DND-41 (cell line): ENCODE measurements at regions not wholly inside any gene's neighbourhood (a gene's known extent, or its start where the extent isn't known, plus 50 kb on each side); places are given as distances from the start of the nearest gene placed in this dataset.

Experiments used
- ATAC-seq: fragments of 200-7000 bp; cut with Tn5 transposase; 3 replicates; pipeline ENCODE4 v1.9.1; 2021; ENCODE audit warnings: low read depth; ENCODE audit not compliant: insufficient read depth
- DNase-seq: peaks from one replicate; pipeline ENCODE4 v3.0.0-alpha.2; 2020
- H2AFZ ChIP-seq: 2 replicates; pipeline ENCODE4 v1.6.0; 2012; ENCODE audit warnings: low read depth, low read length
- H3K27ac ChIP-seq: 2 replicates; pipeline ENCODE4 v1.5.1; 2012; ENCODE audit warnings: low read length, inconsistent platforms
- H3K27me3 ChIP-seq: fragments of 200-600 bp; sonication (generic); 2 replicates; pipeline ENCODE4 v1.6.0; 2012; ENCODE audit warnings: low read length, mild to moderate bottlenecking, inconsistent platforms; ENCODE audit not compliant: insufficient read depth, poor library complexity
- H3K36me3 ChIP-seq: 2 replicates; pipeline ENCODE4 v1.5.1; 2012; ENCODE audit warnings: low read length, inconsistent platforms; ENCODE audit not compliant: insufficient read depth
- H3K4me1 ChIP-seq: 2 replicates; pipeline ENCODE4 v1.5.1; 2012; ENCODE audit warnings: mild to moderate bottlenecking, low read length; ENCODE audit not compliant: insufficient read depth
- H3K4me2 ChIP-seq: 2 replicates; pipeline ENCODE4 v1.6.0; 2012; ENCODE audit warnings: mild to moderate bottlenecking, moderate library complexity, low read length, inconsistent platforms; ENCODE audit not compliant: insufficient read depth
- H3K4me3 ChIP-seq, 2 experiments: fragments of 200-600 bp in 1 of 2; shearing (Covaris generic) in 1 of 2; 2 replicates each; pipeline ENCODE4 v1.5.1; 2012 to 2016; ENCODE audit warnings: inconsistent platforms in 2 of 2, low read length in 2 of 2, mild to moderate bottlenecking in 2 of 2, low read depth in 1 of 2, moderate library complexity in 1 of 2
- H3K79me2 ChIP-seq: 2 replicates; pipeline ENCODE4 v1.6.0; 2012; ENCODE audit warnings: low read length, inconsistent platforms; ENCODE audit not compliant: insufficient read depth
- H3K9ac ChIP-seq: 2 replicates; pipeline ENCODE4 v1.6.0; 2012; ENCODE audit warnings: low read depth, mild to moderate bottlenecking, inconsistent platforms, low read length, moderate library complexity
- H3K9me3 ChIP-seq: 2 replicates; pipeline ENCODE4 v1.5.1; 2012; ENCODE audit warnings: low read length, moderate library complexity, mild to moderate bottlenecking, inconsistent platforms; ENCODE audit not compliant: insufficient read depth, severe bottlenecking
- H4K20me1 ChIP-seq: 2 replicates; pipeline ENCODE4 v1.6.0; 2012; ENCODE audit warnings: low read length; ENCODE audit not compliant: insufficient read depth
- EZH2 ChIP-seq: IDR thresholded peaks from 3 replicates; pipeline ENCODE4 v1.6.1; 2012; ENCODE audit warnings: borderline replicate concordance, low read depth, mild to moderate bottlenecking, moderate library complexity, low read length, inconsistent platforms; ENCODE audit not compliant: severe bottlenecking
- TF ChIP-seq, protein P1 (sequence below): IDR thresholded peaks from 2 replicates; pipeline ENCODE4 v1.5.1; 2012; ENCODE audit warnings: borderline replicate concordance, low read length, moderate library complexity, mild to moderate bottlenecking; ENCODE audit not compliant: poor library complexity, severe bottlenecking; ENCODE audit errors: extremely low read depth

GRCh38 chr2:109669731-109670130 is 55.6 kb downstream of the SOWAHC start:
- TF ChIP-seq, protein P1, sequence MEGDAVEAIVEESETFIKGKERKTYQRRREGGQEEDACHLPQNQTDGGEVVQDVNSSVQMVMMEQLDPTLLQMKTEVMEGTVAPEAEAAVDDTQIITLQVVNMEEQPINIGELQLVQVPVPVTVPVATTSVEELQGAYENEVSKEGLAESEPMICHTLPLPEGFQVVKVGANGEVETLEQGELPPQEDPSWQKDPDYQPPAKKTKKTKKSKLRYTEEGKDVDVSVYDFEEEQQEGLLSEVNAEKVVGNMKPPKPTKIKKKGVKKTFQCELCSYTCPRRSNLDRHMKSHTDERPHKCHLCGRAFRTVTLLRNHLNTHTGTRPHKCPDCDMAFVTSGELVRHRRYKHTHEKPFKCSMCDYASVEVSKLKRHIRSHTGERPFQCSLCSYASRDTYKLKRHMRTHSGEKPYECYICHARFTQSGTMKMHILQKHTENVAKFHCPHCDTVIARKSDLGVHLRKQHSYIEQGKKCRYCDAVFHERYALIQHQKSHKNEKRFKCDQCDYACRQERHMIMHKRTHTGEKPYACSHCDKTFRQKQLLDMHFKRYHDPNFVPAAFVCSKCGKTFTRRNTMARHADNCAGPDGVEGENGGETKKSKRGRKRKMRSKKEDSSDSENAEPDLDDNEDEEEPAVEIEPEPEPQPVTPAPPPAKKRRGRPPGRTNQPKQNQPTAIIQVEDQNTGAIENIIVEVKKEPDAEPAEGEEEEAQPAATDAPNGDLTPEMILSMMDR, result no peak
- TF ChIP-seq EZH2, result no peak

GRCh38 chr2:109670556-109671411 is 56.6 kb downstream of the SOWAHC start:
- no peaks in the 10 kb centered on the region for H3K36me3 ChIP-seq
- H2AFZ ChIP-seq, result no peak overlapping the region
- H3K27ac ChIP-seq, result no peak overlapping the region
- H3K4me1 ChIP-seq, result no peaks in the 10 kb centered on the region
- TF ChIP-seq, protein P1, result no peak
- TF ChIP-seq EZH2, result no peak
- H4K20me1 ChIP-seq, result no peaks in the 10 kb centered on the region
- no peak overlapping the region for H3K4me2 ChIP-seq
- no peak overlapping the region for H3K9ac ChIP-seq
- H3K4me3 ChIP-seq, result no peak overlapping the region
- ATAC-seq (no peak), DNase-seq (no peak)
- no peaks in the 10 kb centered on the region for H3K79me2 ChIP-seq
- no peaks in the 10 kb centered on the region for H3K9me3 ChIP-seq
- H3K27me3 ChIP-seq, result no peaks in the 10 kb centered on the region

More at GRCh38 chr2:109669731-109670130, 55.6 kb downstream of the SOWAHC start:
- Histone ChIP-seq H3K9ac (no peak overlapping the region), H3K9me3 (no peaks in the 10 kb centered on the region), H3K27me3 (no peaks in the 10 kb centered on the region), H3K27ac (no peak overlapping the region), H3K4me1 (no peaks in the 10 kb centered on the region), H3K4me2 (no peak overlapping the region), H4K20me1 (no peaks in the 10 kb centered on the region), H3K79me2 (no peaks in the 10 kb centered on the region), H3K4me3 (no peak overlapping the region), H3K36me3 (no peaks in the 10 kb centered on the region), H2AFZ (no peak overlapping the region)
- DNase-seq, result no peak
- no peak for ATAC-seq

GRCh38 chr2:109674894-109675534 is 60.9 kb downstream of the SOWAHC start:
- TF ChIP-seq EZH2, result no peak
- TF ChIP-seq, protein P1, result no peak
- no peak overlapping the region for H2AFZ ChIP-seq
- no peak overlapping the region for H3K4me2 ChIP-seq

More at GRCh38 chr2:109674894-109675534, 60.9 kb downstream of the SOWAHC start:
- Histone ChIP-seq H3K4me1 (no peaks in the 10 kb centered on the region), H3K79me2 (no peaks in the 10 kb centered on the region), H3K4me3 (no peak overlapping the region), H3K27me3 (no peaks in the 10 kb centered on the region), H3K9me3 (no peaks in the 10 kb centered on the region), H3K36me3 (no peaks in the 10 kb centered on the region), H3K9ac (no peak overlapping the region), H3K27ac (no peak overlapping the region), H4K20me1 (no peaks in the 10 kb centered on the region)
- DNase-seq (no peak), ATAC-seq (no peak)
